Activated T-cell treated with anti-CD3 and anti-CD28 coated beads for 48 hours (primary cell): ENCODE measurements at regions not wholly inside any gene's neighbourhood (a gene's known extent, or its start where the extent isn't known, plus 50 kb on each side); places are given as distances from the start of the nearest gene placed in this dataset.
A peak's percentile ranks its signal among the peaks of the same experiment; 100 is the strongest.
"Not testable (repeated sequence)": the region's sequence is repeated elsewhere in the genome, so short reads cannot be mapped to it uniquely, and the experiment has no call there.

Source experiments
- DNase-seq: peaks from one replicate; pipeline ENCODE4 v3.0.0-alpha.2; 2020; ENCODE audit warnings: low read depth

GRCh38 chr20:53872561-53873229 is 197.7 kb downstream of the BCAS1 start:
- DNase-seq, result no peak

DNA sequence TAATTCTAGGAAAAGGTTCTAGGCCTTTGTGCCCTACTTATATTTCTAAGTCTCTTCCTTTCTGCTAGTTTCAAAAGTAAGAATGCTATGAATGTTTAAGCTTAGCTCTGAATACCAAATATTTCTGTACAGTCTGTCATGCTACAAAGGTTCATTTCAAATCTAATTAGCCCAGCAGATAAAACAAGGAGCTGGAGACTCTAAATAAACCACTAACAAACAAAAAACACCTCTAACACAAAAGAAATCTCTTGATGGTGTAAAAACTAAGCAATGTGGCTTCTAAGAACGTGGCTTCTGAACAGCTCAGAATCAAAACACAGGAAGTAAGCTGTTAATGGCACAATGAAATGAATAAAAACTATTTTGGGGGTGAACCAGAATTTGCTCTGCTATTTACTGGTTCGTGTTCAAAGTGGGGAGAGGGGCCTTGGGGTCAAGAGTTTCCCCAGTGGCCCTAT is 198.3 kb downstream of the BCAS1 start:
- no peak for DNase-seq

DNA sequence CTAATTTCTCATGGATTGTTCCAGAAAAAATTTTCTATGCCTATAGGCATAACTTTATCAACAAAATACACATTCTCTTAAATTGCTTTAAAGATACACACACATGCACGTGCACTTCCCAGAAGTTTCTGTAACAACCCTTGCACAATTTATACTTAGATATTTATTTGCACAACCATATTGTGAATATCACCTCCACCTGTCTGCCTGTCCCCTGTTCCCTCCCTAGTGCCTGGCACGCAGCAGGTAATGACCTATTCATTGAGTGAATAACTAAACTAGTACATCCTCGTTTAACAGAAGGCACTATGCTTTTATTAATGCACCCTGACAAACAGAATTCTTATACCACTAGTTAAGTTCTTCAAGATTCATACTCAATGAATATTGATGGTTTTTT is 198.9 kb downstream of the BCAS1 start:
- no peak for DNase-seq

DNA sequence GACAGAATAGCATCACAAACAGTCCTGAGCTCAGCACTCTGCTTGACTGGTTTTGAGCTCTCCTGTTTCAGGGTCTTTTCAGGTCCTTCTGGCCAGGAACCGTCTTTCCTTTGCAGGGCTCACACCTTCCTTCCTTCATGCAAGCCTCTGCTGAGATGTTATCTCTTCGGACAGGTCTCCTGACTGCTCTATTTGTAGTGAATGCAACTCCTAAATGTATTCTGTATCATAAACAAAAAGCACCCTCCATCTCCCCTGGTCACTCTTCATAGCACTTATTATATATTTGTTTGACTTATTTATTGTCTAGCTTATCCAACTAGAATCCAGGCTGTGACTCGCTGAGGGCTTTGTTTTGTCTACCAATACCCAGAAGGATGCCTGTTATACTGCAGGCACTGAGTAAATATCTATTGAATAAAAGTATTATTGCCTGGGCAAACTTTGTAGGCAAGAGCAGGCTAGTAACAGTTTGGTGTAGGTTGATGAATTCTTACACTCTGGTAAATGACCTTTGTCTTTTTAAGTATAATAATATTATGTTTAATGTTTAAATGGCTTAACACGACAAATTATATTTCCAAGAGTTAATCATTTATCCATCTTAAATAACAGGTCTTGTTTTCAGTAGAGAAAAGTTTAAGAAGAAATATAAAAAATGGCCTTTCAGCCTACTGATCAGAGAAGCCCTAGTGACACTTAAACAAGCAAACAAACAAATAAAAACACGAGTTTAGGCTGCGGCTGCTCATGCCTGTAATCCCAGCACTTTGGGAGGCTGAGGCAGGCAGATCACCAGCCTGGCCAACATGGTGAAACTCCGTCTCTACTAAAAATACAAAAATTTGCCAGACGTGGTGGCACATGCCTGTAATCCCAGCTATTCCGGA is 199.7 kb downstream of the BCAS1 start:
- DNase-seq, result no peak

- peak; percentile 63 for DNase-seq
These were observed 200.7 kb downstream of the BCAS1 start for GRCh38 chr20:53869466-53870258.

DNA sequence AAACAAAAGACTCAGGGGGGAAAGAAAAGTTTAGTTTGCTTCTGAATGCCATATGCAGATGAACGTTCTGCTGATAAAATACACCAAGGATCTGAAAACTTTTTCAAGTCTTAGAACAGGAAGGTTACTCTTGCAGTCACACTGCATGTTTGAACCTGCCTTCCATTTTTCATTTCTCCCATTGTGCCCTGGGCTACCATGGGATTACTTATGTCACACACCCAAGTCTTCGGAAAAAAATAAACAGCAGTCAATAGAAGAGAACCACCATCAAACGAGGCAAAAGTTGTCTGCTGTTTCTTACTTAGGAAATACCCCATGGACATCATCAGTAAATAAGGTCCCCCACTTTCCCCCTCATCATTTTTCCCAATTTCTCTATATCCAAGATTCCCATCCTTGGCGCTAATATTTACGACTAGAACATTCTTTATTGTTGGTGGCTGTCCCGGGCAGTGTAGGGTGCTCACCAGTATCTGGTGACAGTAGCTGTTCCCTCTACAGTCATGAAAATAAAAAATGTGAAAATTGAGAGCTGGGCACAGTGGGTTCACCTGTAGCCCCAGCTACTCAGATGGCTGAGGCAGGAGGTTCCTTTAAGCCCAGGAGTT is 202.5 kb downstream of the BCAS1 start:
- DNase-seq, result no peak

GRCh38 chr20:53866794-53867740 is 203.3 kb downstream of the BCAS1 start:
- DNase-seq, result no peak

DNA sequence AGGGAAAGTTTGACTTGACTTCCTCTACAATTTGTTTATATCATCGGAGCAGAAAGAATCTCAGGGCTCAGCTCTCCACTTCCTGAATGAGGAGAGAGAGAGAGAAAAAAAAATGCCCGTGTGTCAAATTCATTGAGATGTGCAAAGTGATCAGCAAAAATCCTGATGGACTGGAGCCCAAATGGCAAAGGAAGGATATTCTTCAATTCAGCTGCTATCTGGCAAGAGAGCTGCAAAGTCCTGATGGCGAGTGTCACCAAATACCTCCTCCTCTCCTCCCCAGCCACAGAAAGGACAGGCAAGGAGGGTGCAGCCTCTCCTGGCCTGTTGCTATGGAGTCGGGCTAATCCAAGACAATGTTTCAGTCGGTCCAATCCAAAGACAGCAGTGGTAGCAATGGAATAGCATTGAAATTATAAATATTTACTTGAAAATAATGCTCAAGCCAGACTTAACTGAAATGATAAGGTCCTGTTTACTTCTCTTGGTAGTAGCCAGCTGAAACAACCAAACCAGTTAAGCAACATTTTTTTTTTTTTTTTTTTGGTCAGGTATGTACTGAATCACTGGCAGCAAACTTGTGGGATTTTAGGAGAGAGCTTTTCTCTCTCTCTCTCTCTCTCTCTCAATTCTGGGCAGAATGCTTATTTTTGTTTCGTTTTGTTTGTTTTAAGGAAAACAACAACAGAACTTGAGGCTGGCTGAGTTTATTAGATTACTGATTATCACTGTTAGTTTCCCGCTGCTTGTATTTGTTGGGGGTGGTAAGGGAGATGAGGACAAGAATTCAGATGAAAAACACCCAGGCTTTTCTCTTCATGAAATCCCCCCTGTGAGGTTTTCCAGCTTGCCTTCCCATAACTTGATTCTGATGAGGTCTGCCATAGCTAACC is 204.2 kb downstream of the BCAS1 start:
- DNase-seq, result no peak

GRCh38 chr20:53864765-53865683 is 205.4 kb downstream of the BCAS1 start:
- DNase-seq, result not testable (repeated sequence)

DNA sequence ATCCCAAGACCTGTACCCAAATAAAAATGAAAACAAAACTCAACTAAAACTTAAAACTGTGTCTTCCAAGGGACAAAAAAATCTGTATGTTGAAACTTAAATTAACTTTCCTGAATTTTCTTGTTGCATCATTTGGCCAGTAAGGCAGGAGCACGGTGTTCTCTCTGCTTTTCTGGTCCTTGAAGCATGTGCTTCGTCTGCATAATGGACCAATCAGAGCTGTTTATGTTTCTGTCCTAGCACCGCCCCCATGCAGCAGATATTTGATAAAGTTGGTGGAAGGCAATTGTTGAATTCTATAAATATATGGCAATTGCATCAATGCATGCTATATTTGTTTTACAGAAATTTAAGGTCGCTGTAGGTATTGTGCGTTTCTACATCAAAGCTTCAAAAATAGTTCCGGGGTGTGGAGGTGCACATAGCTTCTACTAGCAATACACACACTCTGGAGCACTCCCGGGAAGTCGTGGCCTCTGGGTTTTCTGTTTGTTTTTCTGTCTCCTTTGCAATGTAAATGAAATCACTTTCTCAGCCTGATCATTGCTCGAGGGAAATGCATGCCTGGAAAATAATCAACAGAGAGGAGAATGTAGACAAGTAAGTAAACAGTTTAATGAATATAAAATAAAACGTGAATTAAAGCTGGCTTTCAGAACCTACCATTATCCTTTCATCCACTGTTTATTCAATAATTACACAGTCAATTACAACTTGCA is 206.3 kb downstream of the BCAS1 start:
- not testable (repeated sequence) for DNase-seq

GRCh38 chr20:53863535-53863922 is 206.9 kb downstream of the BCAS1 start:
- DNase-seq, result not testable (repeated sequence)

GRCh38 chr20:53863039-53863438 is 207.4 kb downstream of the BCAS1 start:
- not testable (repeated sequence) for DNase-seq

GRCh38 chr20:53862490-53862889 is 207.9 kb downstream of the BCAS1 start:
- not testable (repeated sequence) for DNase-seq

DNA sequence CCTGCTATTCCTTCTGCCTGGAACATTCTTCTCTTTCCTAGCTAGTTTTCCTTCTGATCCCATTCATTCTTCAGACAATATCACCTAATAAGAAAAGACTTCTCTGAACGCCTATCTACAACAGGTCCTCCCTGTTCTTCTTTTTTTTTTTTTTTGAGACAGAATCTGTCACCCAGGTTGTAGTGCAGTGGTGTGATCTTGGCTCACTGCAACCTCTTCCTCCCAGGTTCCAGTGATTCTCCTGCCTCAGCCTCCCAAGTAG is 208.3 kb downstream of the BCAS1 start:
- DNase-seq, result not testable (repeated sequence)

DNA sequence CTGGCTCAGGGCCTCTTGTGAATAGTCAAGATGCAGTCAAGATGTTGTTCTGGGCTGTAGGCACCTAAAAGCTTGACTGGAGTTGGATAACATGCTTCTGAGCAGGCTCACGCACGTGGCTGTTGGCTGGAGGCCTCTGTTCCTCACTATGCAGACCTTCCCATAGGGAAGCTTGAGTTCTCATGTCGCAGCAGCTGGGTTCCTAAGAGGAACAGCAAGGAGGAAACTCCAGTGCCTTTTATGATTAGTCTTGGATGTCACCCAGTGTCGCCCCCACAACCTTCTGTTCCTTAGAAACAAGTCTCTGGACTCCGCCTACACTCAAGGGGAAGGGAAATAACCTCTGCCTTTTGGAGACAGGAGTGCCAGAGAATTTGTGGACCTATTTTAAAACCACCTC is 210.7 kb downstream of the BCAS1 start:
- no peak for DNase-seq

GRCh38 chr20:53859009-53859408 is 211.4 kb downstream of the BCAS1 start:
- not testable (repeated sequence) for DNase-seq

GRCh38 chr20:53858516-53858915 is 211.9 kb downstream of the BCAS1 start:
- not testable (repeated sequence) for DNase-seq

- DNase-seq, result no peak
These were observed 212.6 kb downstream of the BCAS1 start for GRCh38 chr20:53857723-53858236.
